ENCODE measurements at regions not wholly inside any gene's neighbourhood (a gene's known extent, or its start where the extent isn't known, plus 50 kb on each side); places are given as distances from the start of the nearest gene placed in this dataset.
"Not testable (repeated sequence)": the region's sequence is repeated elsewhere in the genome, so short reads cannot be mapped to it uniquely, and the experiment has no call there.

DNA sequence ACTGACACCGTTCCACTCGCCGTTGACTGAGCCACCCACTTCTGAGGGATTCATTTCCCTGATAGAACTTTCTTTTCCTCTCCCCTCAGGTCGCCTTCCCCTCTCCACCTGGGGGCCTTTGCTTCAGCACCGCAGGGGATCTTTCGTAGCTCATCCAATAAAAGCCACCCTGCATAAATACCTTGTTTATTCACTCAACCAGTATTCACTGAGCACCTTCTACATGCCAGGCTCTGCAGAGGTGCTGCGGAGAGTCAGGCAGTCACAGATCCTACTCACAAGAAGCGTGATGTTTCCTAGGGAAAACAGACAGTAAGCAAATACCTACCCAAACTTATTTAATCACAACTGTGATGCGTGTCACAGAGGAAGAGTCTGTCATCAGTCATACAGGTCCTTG, 127.7 kb downstream of the TEX36 start:
- DNase-seq (ENCODE audit: low read depth in 2 of 3, low spot score in 2 of 3), result no peak

GRCh38 chr10:125554753-125555152, 128.2 kb downstream of the TEX36 start:
- no peak for DNase-seq (ENCODE audit: low read depth in 2 of 3, low spot score in 2 of 3)

DNA sequence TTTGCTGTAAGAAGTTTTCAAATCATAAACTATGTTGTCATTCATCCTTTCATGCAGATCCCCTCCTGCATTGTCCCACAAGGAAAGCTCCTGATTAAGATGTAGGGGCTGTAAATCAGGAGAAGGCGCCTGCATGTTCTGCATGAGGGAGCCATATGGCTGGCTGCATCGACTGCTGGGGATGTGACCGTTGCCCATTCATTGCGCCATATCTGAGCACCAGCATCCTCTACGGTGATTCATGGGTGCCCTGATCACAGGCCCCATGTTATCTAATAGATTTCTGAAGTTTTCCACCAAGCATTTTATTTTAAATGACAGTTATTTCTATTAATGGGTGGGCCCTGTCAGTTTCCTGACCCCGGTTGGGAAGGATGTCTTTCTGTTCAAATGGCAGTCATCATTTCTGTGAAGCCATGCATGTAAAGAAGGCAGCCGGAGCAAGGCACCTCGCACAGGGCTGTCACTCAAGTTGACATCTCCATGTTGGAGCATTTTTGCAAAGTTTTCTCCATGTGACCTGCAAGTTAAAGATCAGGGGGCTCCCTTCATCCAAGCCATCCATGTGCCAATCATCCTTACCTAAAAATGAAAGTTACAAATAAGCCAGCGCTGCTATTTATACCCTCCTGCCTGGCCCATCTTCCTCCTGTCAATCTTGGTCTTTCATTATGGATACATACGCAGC, 128.8 kb downstream of the TEX36 start:
- no peak for DNase-seq (ENCODE audit: low read depth in 2 of 3, low spot score in 2 of 3)

GRCh38 chr10:125553091-125553490, 129.9 kb downstream of the TEX36 start:
- no peak for DNase-seq (ENCODE audit: low read depth in 2 of 3, low spot score in 2 of 3)

- no peak for DNase-seq (ENCODE audit: low read depth in 2 of 3, low spot score in 2 of 3)
These were observed 131.7 kb downstream of the TEX36 start for GRCh38 chr10:125551247-125551646.

- DNase-seq (ENCODE audit: low read depth in 2 of 3, low spot score in 2 of 3), result no peak
These were observed 132.6 kb downstream of the TEX36 start for GRCh38 chr10:125550362-125550761.

GRCh38 chr10:125549653-125550052, 133.3 kb downstream of the TEX36 start:
- DNase-seq (ENCODE audit: low read depth in 2 of 3, low spot score in 2 of 3), result no peak

DNA sequence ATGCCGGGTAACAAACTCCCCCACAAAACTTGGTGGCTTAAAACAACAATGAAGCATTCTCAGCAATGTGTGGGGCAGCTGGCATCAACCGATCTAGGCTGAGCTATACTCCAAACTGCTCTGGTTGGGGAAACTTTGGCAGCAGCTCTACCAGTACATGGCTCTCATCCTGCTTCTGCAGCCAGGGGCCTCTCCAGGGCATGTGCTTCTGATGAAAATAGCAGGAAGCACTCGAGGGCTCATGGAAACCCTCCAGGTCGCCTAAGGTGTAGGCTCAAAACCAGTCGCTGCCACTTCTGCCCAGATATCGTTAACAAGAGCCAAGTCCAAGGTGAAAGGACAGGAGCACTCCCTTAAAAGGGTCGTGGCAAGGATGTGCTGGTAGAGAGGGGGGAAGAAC, 134.1 kb downstream of the TEX36 start:
- DNase-seq (ENCODE audit: low read depth in 2 of 3, low spot score in 2 of 3), result no peak

DNA sequence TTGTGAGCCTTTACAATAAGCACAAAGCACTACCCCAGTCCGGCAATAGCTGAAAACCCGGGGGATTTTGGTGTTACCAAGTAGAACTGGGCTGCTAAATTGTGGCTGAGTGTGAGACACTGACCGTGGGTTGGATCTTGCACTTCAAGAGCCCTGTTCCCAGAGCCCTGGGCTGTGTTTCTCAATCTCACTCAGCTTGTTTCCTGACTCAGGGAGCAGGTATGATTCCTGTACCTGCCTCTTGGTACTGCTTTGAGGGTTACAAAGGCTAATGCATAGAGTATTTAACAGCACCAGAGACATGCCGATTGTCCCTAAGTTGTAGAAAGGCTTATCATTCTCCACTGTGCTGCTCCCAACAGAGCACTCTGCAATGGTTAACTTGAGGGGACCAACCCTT, 134.6 kb downstream of the TEX36 start:
- DNase-seq (ENCODE audit: low read depth in 2 of 3, low spot score in 2 of 3), result no peak

- no peak for DNase-seq (ENCODE audit: low read depth in 2 of 3, low spot score in 2 of 3)
These were observed 135.8 kb downstream of the TEX36 start for GRCh38 chr10:125547010-125547650.

DNA sequence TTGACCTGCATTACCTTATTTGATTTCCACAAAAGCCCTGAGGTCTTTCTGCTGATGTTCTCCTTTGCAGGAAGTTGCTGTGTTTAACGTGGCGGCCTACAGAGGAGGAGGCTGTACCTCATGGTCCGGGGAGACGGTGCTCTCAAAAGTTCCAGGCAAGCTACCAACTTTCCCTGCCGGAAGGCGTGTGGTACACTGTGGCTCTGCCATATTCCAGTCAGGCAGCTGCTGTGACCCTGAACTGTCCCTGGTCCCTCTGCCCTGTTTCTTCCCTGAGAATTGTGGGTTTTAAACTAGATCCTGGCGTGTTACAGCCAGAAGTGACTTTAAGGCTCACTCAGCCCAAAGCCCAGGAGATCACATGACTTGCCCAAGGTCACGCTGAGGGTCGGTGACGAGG, 139.2 kb downstream of the TEX36 start:
- no peak for DNase-seq (ENCODE audit: low read depth in 2 of 3, low spot score in 2 of 3)

DNA sequence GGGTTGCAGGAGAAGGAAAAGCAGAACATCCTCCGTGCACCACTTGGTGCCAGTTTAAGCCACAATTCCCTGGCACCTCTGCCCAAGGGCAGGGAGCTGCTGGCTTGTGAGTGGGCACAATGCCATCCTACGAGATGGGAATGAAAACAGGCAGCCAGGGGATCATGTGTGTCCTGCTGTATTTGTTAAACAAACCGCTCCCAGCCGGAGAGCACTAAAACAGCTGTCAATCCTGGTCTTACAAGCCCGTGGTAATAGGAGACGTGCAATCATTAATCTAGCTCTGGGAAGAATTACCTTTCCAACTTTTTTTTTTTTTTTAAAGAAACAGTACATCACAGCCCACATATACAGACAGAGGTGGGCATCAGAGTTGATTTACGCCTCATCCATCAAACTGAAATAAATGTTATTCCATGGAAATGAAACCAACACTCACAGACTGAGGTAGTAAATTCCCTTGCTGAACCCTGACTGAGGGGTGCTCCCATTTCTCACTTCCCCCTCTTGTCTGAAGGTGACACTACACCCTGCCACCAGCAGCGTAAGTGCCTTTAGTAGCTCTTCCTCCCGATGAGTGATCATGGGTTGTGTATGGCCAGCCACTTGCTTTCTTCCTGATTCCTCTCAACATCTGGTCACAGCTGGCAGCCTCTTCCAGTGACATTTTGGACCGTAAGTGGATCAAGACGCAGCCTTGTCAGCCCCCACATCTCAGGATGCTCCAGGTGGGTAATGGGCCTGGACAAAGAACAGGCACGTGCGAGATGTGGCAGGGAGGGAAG, 143.8 kb downstream of the TEX36 start:
- DNase-seq (ENCODE audit: low read depth in 2 of 3, low spot score in 2 of 3), result no peak

DNA sequence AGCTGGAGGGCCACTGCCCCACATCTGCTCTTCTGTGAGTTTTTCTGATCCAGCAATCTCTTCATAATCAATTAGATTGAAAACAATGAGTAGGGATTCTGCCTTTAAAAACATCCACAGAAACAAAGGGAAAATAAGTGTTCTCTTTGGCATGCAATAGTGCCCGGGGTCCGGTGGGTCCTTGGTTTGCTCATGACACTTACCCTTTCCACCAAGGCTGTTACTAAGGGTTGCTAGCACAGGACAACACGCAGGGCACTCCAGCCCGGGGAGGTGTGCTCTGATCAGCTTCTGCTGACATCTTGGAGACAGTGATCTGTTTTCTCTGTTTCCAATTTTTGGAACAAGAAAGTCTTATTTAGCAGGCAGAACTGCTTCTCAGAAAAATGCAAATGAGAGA, 146.7 kb downstream of the TEX36 start:
- no peak for DNase-seq (ENCODE audit: low read depth in 2 of 3, low spot score in 2 of 3)

GRCh38 chr10:125535559-125535958, 147.4 kb downstream of the TEX36 start:
- no peak for DNase-seq (ENCODE audit: low read depth in 2 of 3, low spot score in 2 of 3)

DNA sequence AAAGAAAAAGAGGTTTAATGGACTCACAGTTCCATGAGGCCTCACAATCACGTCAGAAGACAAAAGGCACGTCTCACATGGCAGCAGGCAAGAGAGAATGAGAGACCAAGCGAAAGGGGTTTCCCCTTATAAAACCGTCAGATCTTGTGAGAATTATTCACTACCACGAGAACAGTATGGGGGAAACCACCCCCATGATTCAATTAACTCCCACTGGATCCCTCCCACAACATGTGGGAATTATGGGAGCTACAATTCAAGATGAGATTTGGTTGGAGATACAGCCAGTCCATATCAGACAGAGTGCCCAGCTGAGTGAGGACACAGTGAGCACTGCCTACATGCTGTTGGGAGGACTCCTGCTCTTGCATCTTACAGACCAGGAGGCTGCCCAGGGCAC, 148.4 kb downstream of the TEX36 start:
- no peak for DNase-seq (ENCODE audit: low read depth in 2 of 3, low spot score in 2 of 3)

GRCh38 chr10:125533866-125534265, 149.1 kb downstream of the TEX36 start:
- no peak for DNase-seq (ENCODE audit: low read depth in 2 of 3, low spot score in 2 of 3)

GRCh38 chr10:125531465-125531864, 151.5 kb downstream of the TEX36 start:
- DNase-seq (ENCODE audit: low read depth in 2 of 3, low spot score in 2 of 3), result no peak

- no peak for DNase-seq (ENCODE audit: low read depth in 2 of 3, low spot score in 2 of 3)
These were observed 159.6 kb downstream of the TEX36 start for GRCh38 chr10:125523347-125523746.

- DNase-seq (ENCODE audit: low read depth in 2 of 3, low spot score in 2 of 3), result peak in 2 of 3 donors; percentile 1 to 3
These were observed 161.0 kb downstream of the TEX36 start for GRCh38 chr10:125521721-125522680.

- no peak for DNase-seq (ENCODE audit: low read depth in 2 of 3, low spot score in 2 of 3)
These were observed 162.0 kb downstream of the TEX36 start for GRCh38 chr10:125520968-125521367.

GRCh38 chr10:125518397-125518796, 164.6 kb downstream of the TEX36 start:
- DNase-seq (ENCODE audit: low read depth in 2 of 3, low spot score in 2 of 3), result not testable (repeated sequence)
